C4-2B (cell line): ENCODE measurements at regions not wholly inside any gene's neighbourhood (a gene's known extent, or its start where the extent isn't known, plus 50 kb on each side); places are given as distances from the start of the nearest gene placed in this dataset.
"Not testable (repeated sequence)": the region's sequence is repeated elsewhere in the genome, so short reads cannot be mapped to it uniquely, and the experiment has no call there.

Experiments used
- H3K27ac ChIP-seq: fragments of 450-650 bp; 2 replicates; pipeline ENCODE4 v1.5.1; 2017
- CTCF ChIP-seq: fragments of 450-650 bp; conservative IDR thresholded peaks from 2 replicates; pipeline ENCODE4 v1.5.1; 2017; ENCODE audit warnings: mild to moderate bottlenecking
- ZFX ChIP-seq: fragments of 450-650 bp; IDR thresholded peaks from 2 replicates; pipeline ENCODE4 v1.6.1; 2017

DNA sequence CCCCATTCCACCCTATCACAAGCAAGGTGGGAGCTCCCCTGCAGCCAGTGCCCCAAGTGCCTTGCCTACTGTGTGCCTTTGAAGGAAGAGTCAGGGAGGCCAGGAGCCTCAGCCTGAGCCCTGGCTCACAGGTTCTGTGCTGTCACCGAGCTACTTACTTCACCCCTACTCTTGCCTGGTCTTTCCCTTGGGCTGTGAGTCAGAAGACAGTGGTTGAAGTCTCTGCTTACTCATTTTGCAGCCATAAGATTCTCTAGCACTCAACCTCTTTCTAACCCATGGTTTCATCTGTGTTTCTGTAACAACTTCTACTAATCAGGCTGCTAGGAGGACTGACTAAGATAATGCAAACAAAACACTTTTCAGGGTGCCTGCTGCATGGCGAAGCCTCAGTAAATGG is 114.5 kb downstream of the PLCE1 start:
- H3K27ac ChIP-seq: no peak overlapping the region
- TF ChIP-seq ZFX (no peak), CTCF (no peak)

DNA sequence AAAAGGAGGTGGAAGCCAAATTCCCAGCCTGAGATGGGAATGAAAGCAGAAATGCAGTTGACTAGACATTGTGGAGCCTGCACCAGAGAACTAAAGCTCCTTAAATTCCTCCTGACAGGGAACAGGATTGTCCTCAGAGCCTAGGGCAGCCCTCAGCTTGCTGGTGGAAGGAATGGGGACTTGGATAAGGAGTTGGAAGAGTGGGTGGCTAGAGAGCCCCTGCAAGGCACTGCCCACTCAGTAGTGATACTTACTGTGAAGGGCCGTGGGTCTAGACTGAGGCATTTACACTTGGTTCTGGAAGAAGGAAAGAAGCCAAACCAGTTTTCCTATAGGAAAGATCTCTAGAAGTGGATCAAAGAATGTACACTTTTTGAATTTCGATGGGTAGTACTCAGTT is 117.6 kb downstream of the PLCE1 start:
- no peak overlapping the region for H3K27ac ChIP-seq
- no peak for TF ChIP-seq CTCF
- TF ChIP-seq ZFX: no peak

GRCh38 chr10:94112321-94112720 is 118.6 kb downstream of the PLCE1 start:
- no peak overlapping the region for H3K27ac ChIP-seq
- TF ChIP-seq CTCF (no peak), ZFX (no peak)

DNA sequence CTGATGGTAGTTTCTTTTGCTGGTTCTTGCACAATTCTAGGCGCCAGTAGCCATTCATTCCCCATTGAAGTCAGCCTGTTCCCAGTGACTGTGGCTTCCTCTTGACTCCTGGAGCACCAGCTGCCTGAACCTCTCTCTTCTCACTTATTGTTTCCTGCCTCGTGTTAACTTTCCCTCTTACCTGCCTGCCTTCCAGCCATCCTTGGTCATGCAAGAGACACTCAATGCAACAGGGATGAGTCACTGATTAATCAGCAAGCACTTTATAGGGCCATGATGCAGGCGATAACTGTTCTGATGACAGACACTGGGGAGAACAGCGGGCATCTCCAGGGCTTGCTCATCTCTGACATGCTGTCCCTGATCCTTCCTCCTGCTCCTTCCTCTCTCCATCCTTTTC is 122.0 kb downstream of the PLCE1 start:
- H3K27ac ChIP-seq: no peak overlapping the region
- no peak for TF ChIP-seq CTCF
- no peak for TF ChIP-seq ZFX

- no peak for TF ChIP-seq ZFX
- TF ChIP-seq CTCF: no peak
- no peak overlapping the region for H3K27ac ChIP-seq
Observed at GRCh38 chr10:94116848-94117247, 123.1 kb downstream of the PLCE1 start.

DNA sequence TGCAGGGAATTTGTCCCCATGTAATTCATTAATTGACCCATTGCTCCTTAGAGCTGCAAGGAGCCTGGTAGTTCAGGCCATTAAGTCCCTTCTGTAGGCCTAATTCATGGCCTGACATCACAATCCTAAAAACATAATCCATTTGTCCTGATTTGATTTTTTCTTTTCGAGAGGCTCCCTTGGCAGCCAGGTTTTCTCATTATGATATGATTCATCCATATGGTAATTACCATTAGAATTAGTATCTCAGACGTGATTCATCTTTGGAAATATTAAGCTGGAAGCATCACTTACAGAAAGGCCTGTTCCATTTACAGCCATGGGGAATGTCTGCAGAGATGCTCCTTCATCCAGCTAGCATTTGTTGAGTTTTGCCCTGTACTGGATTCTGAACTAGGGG is 128.5 kb downstream of the PLCE1 start:
- TF ChIP-seq ZFX: no peak
- no peak for TF ChIP-seq CTCF
- H3K27ac ChIP-seq: no peak overlapping the region

DNA sequence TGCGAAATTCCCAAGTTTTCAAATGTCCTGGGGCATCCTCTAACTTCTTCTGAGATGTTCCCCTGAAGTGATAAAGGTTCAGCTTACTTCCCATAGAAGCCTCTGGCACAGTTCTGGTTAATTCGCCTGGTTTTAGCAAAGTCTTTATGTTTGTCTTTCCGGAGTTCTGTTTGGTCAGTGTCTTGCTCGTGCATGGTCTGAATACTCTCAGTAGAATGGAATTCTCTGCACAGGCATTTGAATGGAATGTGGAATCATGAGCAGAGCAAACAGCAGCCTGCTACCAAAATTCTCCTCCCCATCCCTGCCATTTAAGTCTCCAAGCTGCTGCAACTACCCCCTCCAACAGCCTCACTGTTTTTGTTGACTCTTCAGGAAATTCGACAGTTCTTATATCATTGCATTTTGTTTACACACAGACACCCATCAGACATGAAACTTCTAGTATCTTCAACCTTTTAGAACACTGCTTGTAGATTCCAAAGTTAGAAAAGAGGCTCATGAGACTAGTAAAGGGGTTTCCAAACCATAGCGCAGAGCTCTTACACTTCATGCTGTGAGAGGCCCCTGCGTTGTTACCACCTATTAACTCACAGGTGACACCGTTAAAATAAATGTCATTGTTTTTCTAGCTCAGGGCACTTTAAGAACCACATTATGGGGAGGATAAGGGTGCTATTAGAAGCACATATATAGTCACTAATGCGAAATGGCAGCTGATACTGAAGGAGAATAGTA is 129.7 kb downstream of the PLCE1 start:
- no peak for TF ChIP-seq CTCF
- TF ChIP-seq ZFX: no peak
- no peak overlapping the region for H3K27ac ChIP-seq

- not testable (repeated sequence) for H3K27ac ChIP-seq
Observed at GRCh38 chr10:94124147-94124546, 130.4 kb downstream of the PLCE1 start.

- H3K27ac ChIP-seq: not testable (repeated sequence)
Observed at GRCh38 chr10:94125268-94125667, 131.5 kb downstream of the PLCE1 start.
